ENCODE measurements at regions not wholly inside any gene's neighbourhood (a gene's known extent, or its start where the extent isn't known, plus 50 kb on each side); places are given as distances from the start of the nearest gene placed in this dataset. TPM values are rescaled to one million over a fixed set of nuclear protein-coding genes. Genes with fewer than 3 reads are reported as not detected.

GRCh38 chr12:24012528-24012927 is 63.1 kb upstream of the SOX5 start:
- in situ Hi-C loops (cut with MboI), result no loop called here

DNA sequence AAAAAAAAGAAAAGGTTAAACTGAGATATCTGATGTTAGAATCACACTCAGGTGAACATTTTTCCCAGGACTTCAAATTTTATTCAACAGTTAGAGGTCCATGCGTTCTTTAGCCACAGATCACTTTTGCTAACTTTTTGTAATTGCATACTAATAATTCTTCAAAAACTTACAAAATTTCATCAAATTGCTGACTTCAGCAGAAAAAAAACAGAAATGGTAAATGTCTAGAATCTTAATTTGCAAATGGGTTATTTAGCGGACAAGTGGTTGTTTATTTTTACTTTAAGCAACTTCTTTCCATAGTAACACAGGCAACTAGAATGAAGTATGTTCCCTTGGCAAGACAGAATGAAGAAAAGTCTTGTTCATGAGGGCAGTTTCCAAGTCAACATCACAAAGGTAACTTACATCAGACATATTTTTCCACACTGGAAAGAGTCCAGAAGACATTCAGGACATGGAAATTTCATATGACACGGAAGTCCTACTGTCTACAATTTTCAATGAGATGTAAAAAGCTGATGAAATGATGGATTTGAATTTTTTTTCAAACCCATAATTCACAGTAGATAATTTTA is 62.5 kb upstream of the SOX5 start:
- WGBS, 2 experiments (ENCODE audit: low coverage in 1 of 2, low lambda C conversion rate in 2 of 2, missing lambda C conversion rate in 2 of 2), result 17 to 19% methylated on average over 3 of the region's 3 CpGs
- no peaks in the 10 kb centered on the region for H3F3A ChIP-seq (ENCODE audit: insufficient read depth)
- no peak overlapping the region for H3K4me3 ChIP-seq
- no peaks in the 10 kb centered on the region for H3K4me1 ChIP-seq (ENCODE audit: insufficient read depth)
- H3K4me2 ChIP-seq (ENCODE audit: unreplicated experiment), result no peak overlapping the region
- H3K27me3 ChIP-seq (replicated peaks; ENCODE audit: insufficient read depth), result no peaks in the 10 kb centered on the region
- H3K79me2 ChIP-seq (ENCODE audit: insufficient read depth), result no peaks in the 10 kb centered on the region
- no peak for DNase-seq
- in situ Hi-C loops (cut with MboI), result no loop called here
- no peak overlapping the region for H3K27ac ChIP-seq
- no peaks in the 10 kb centered on the region for H3K9me2 ChIP-seq (ENCODE audit: insufficient read depth)
- no peaks in the 10 kb centered on the region for H4K20me1 ChIP-seq (ENCODE audit: insufficient read depth)
- no peaks in the 10 kb centered on the region for H3K36me3 ChIP-seq (ENCODE audit: low read depth)
- no peaks in the 10 kb centered on the region for H3K9me3 ChIP-seq (ENCODE audit: low read depth)
- no peak for TF ChIP-seq EZH2phosphoT487 (IDR thresholded peaks at IDR 0.05; ENCODE audit: insufficient read depth, low read depth)
- no peak for TF ChIP-seq EZH2 (IDR thresholded peaks at IDR 0.05; ENCODE audit: insufficient read depth, poor library complexity, severe bottlenecking)
- no peak overlapping the region for H3K9ac ChIP-seq
- no peak overlapping the region for H2AFZ ChIP-seq

More at GRCh38 chr12:24012528-24012927, 63.1 kb upstream of the SOX5 start:
- Histone ChIP-seq H3K27ac (no peak overlapping the region), H3K9ac (no peak overlapping the region), H3K36me3 (ENCODE audit: low read depth) (no peaks in the 10 kb centered on the region), H3K79me2 (ENCODE audit: insufficient read depth) (no peaks in the 10 kb centered on the region), H3K4me2 (ENCODE audit: unreplicated experiment) (no peak overlapping the region), H3K4me3 (no peak overlapping the region), H3K9me2 (ENCODE audit: insufficient read depth) (no peaks in the 10 kb centered on the region), H4K20me1 (ENCODE audit: insufficient read depth) (no peaks in the 10 kb centered on the region), H3K27me3 (replicated peaks; ENCODE audit: insufficient read depth) (no peaks in the 10 kb centered on the region), H3F3A (ENCODE audit: insufficient read depth) (no peaks in the 10 kb centered on the region), H2AFZ (no peak overlapping the region), H3K9me3 (ENCODE audit: low read depth) (no peaks in the 10 kb centered on the region), H3K4me1 (ENCODE audit: insufficient read depth) (no peaks in the 10 kb centered on the region)
- no peak for DNase-seq
- WGBS, 2 experiments (ENCODE audit: low coverage in 1 of 2, low lambda C conversion rate in 2 of 2, missing lambda C conversion rate in 2 of 2), result 38 to 43% methylated on average over 1 of the region's 1 CpG
- no peak for TF ChIP-seq EZH2phosphoT487 (IDR thresholded peaks at IDR 0.05; ENCODE audit: insufficient read depth, low read depth)
- TF ChIP-seq EZH2 (IDR thresholded peaks at IDR 0.05; ENCODE audit: insufficient read depth, poor library complexity, severe bottlenecking), result no peak

DNA sequence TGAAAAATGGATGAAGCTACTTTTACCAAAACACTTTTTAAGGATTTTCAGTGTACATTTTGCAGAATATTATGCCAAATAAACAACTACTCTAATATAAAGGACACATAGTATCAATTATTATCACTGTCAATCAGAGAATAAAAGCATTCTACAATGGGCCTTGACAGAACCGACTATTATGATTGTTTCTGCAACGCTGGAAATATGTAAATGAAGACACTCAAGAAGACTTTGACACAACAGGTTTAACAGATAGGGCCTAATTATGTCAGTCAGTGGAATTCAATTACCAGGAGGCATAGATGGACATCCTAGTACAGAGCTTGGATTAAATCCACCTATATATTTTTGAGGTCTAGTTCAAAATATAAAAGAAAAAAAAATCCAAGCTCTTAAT is 58.7 kb upstream of the SOX5 start:
- Histone ChIP-seq H3K9me3 (ENCODE audit: low read depth) (no peaks in the 10 kb centered on the region), H3K4me3 (no peak overlapping the region), H4K20me1 (ENCODE audit: insufficient read depth) (no peaks in the 10 kb centered on the region), H2AFZ (no peak overlapping the region), H3K36me3 (ENCODE audit: low read depth) (no peaks in the 10 kb centered on the region), H3K27me3 (replicated peaks; ENCODE audit: insufficient read depth) (no peaks in the 10 kb centered on the region), H3F3A (ENCODE audit: insufficient read depth) (no peaks in the 10 kb centered on the region), H3K79me2 (ENCODE audit: insufficient read depth) (no peaks in the 10 kb centered on the region), H3K9me2 (ENCODE audit: insufficient read depth) (no peaks in the 10 kb centered on the region), H3K9ac (no peak overlapping the region), H3K4me2 (ENCODE audit: unreplicated experiment) (no peak overlapping the region), H3K4me1 (ENCODE audit: insufficient read depth) (no peaks in the 10 kb centered on the region), H3K27ac (no peak overlapping the region)
- in situ Hi-C loops (cut with MboI), result no loop called here
- TF ChIP-seq EZH2 (IDR thresholded peaks at IDR 0.05; ENCODE audit: insufficient read depth, poor library complexity, severe bottlenecking), result no peak
- TF ChIP-seq EZH2phosphoT487 (IDR thresholded peaks at IDR 0.05; ENCODE audit: insufficient read depth, low read depth), result no peak
- 20 to 22% methylated on average over 2 of the region's 2 CpGs for WGBS, 2 experiments (ENCODE audit: low coverage in 1 of 2, low lambda C conversion rate in 2 of 2, missing lambda C conversion rate in 2 of 2)
- DNase-seq, result no peak

MicroRNA genes in the stretch of these regions (microRNA counts, 767-probe panel; counts per million panel counts)
- microRNA hsa-miR-920, result 447 counts per million, percentile 86 among the panel's probes with 10 or more counts

Small RNA genes in the stretch of these regions (microRNA-seq; reads per million reads assigned to microRNA genes)
- not detected for gene MIR920 (ENCODE audit: borderline number of aligned reads)

Small RNA genes in the stretch of these regions (small RNA-seq; reads per million reads assigned to genes)
- not detected for gene MIR920 (ENCODE audit: low read depth, low replicate concordance)
- 0.68 reads per million, percentile 18 among the genes with 10 or more reads in this experiment for gene RN7SL38P (ENCODE audit: low read depth, low replicate concordance)
